AG08396 (cell line): ENCODE measurements at regions not wholly inside any gene's neighbourhood (a gene's known extent, or its start where the extent isn't known, plus 50 kb on each side); places are given as distances from the start of the nearest gene placed in this dataset.

ENCODE experiments used
- DNase-seq: peaks from one replicate; pipeline ENCODE4 v3.0.0; 2012; ENCODE audit warnings: low spot score, mixed read lengths

DNA sequence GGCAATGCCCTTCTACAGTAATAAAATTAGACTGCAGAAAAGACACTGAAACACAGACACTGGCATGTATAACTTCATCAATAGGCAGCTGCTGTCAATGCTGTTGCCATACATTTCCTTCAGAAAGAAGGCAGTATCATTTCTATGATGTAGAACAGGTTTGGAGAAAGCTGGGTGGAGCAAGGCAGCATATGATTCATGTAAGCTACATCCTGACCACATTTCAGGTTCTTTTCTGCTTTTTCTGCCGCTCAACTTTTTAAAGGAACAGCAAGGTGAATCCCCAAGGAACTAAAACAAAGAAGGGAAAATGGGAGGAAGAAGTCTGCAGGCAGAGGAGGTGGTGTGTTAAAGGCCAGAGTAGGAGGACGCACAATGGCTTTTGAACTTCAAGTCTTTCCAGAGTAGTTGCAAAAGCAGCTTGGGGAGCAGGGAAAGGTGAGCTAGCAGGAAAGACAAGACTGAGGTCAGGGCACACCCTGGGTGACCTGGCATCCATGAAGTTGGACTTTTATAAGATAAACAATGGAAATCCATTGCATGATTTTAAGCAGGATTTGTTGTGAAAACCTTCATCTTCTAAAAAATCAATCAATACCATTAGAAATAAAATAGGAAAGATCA is 142.1 kb downstream of the MED10 start:
- DNase-seq: no peak

DNA sequence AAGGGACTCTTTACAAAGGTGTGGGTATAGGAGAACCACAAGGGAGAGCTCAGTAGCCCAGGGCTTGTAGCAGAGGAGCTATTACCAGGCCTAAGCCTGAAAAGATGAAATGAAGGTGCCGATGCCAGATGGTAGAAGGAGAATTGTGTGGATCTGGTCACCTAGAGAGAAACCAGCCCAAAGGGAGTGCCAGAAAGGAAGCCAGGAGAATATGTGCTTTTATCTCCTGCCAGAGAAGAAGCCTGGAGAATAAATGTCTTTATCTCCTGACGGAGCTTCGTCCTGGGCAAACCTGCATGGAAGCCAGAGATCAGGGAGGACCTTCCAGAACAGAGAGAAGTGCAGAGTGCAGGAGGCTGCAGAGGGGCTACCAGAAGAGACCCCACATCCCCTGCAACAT is 142.6 kb downstream of the MED10 start:
- no peak for DNase-seq

GRCh38 chr5:6228257-6229250 is 149.8 kb downstream of the MED10 start:
- DNase-seq: no peak

GRCh38 chr5:6225121-6225607 is 153.2 kb downstream of the MED10 start:
- no peak for DNase-seq

GRCh38 chr5:6224406-6224805 is 153.9 kb downstream of the MED10 start:
- no peak for DNase-seq

GRCh38 chr5:6222899-6223298 is 155.4 kb downstream of the MED10 start:
- no peak for DNase-seq

DNA sequence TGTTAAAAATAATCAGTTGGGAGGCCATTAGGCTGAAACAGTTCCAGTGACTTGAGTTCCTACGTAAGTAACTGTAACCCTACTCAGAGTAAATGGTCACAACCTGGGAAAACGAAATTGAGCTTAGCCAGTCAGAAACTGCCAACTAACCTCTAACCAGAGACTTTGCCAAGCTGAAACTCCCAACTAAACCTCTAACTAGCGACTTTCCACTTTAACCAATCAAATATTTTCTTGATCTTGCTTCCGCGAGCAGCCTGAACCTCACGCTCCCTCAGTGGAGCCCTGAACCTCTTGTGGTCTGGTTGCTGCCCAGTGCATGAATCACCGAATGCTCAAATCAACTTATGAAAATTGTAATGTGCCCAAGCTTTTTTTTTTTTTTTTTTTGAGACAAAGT is 156.2 kb downstream of the MED10 start:
- DNase-seq: no peak

DNA sequence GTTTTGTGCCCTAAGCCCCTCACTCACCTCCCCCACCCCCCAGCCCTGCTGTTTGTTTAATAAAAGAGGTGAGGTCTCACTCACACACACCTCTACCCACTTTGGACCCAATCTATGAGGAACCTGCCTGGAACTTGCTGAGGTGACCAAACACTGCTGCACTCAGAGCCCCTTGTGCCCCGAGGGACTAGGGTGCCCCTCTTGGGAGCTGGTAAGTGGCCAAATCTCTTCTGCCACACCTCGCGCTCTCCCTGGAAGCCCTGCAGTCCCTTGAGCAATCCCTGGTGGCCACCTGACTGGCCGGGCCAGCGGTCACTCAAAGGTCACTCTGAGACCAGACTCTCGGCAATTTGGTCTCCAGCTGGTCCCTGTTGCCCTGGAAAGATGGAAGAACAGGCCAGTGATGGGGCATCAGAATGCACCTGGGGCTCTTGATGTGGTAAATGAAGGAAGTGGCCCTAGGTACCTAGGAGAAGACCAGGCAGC is 157.2 kb downstream of the MED10 start:
- DNase-seq: no peak

DNA sequence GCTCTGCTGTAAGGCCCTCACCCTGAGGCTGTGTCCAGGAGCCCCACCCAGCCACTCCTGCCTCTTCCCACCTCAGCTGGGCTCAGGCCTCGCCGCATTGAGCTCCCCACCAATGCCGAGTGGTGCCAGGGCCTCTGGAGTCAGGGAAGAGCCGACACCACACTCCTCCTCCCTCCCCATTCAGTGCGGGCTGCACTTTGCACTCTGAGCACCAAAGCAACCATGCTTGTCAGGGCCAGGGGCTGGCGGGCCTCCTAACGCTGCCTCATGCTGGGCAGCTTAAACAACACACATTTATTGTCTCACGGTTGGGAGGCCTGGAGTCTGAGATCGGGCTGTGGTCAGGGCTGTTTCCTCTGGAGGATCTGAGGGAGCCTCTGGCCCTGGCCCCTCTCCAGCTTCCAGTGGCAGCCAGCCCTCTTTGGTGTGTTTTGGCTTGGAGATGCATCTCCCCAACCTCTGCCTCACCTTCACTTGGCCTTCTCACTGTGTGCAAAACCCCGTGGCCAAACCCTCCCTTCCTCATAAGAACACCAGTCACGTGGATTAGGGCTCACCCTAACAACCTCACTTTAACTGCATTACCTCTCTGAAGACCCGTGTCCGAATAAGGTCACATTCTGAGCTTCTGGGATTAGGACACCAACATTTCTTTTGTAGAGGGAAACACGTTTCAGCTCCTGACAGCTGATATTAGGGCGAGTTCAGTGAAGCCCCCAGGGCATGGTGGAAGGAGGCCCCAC is 157.8 kb downstream of the MED10 start:
- no peak for DNase-seq

DNA sequence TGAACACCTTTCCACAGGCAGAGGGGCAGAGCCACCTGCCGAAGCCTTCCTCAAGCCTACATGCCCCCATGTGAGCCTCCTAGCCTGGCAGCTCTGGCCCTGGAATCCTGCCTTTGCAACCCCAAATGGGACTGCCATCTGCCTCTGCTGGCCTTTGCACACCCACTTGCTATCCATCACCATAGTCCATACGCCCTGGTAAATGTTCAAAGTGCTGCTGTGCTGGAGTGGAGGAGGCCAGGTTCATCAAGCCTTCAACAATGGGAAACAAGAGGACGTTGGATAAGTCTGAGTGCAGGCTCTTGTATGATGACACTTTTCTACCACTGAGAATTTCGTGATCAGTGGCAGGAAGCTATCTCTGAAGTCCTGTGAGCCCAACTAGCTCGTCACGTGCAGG is 159.8 kb downstream of the MED10 start:
- no peak for DNase-seq

- no peak for DNase-seq
Measured at GRCh38 chr5:6218116-6218515, 160.2 kb downstream of the MED10 start.

GRCh38 chr5:6216471-6217075 is 161.8 kb downstream of the MED10 start:
- DNase-seq: no peak

DNA sequence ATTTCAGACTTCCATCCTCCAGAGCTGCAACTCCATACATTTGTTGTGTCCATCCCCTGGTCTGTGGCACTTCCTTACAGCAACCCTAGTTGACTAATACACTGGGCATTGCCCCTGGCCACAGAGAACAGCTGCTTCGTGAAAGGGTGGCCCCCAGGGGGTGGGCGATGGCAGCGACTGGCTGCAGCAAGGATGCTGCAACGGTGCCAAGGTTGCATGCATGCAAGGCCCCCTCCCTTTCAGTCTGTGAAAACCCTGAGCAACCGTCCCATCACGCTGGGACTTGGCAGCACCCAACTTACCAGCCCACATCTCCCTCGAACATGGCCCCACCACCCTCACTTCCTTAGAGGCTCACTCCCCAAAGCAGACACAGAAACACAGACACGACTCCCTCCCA is 162.5 kb downstream of the MED10 start:
- no peak for DNase-seq

- no peak for DNase-seq
Measured at GRCh38 chr5:6212244-6212643, 166.1 kb downstream of the MED10 start.

GRCh38 chr5:6206501-6206900 is 171.8 kb downstream of the MED10 start:
- no peak for DNase-seq

DNA sequence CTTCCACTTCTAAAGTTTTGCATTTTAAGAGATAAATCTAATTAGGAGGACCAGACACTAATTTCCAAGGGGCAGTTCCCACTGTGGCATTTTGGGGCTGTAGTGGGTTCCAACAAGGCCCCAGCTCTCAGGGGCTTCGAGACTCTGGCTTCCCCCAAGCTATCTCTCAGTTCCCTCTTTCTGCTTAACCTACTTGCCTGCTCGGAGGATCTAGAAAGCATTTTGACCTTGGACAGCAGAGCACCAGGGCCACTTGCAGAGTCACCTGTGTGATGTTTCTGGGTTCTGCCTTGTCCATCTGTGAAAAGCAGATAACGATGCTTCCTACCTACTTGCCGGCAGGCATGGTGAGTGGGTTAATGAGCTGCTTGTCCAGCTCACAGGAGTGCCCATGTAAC is 175.4 kb downstream of the MED10 start:
- no peak for DNase-seq

- no peak for DNase-seq
Measured at GRCh38 chr5:6202149-6202967, 176.0 kb downstream of the MED10 start.

DNA sequence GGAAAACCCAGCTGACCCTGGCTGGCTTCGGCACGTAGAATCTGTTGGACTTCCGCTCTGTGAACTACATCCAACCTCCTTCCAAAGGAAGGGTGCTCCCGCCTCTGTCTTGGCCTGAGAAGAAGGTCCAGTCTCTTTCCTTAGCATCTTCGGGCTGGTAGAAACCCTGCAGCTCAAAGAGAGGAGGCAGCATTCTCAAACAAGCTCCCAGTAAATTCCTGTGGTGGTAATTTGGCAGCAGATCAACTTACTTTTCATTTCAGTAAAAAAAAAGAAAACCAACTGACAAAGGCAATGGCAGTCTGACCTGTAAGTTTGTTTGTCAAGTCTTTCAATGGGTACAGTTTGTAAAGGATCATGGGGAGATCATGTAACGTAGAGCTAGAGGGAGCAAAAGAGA is 176.7 kb downstream of the MED10 start:
- DNase-seq: no peak

DNA sequence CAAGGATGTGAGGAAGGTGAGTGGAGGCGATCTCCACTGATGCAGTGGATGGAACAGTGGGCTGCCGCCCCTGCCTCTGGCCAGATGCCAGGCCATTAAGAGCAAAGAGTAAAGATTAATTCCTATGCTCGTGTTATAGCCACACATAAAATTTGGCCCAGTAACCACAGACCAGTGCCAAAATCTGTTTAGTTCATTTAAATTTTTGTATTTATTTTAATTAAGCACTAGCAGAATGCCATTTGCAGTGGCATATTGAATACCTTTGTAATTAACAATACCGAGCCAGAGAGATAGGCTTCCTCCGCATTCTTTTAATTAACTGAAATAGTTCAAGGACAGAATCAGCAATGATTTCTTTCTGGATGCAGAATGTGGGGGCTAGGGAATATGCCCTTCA is 179.8 kb downstream of the MED10 start:
- DNase-seq: no peak

- DNase-seq: no peak
Measured at GRCh38 chr5:6197427-6197826, 180.9 kb downstream of the MED10 start.

DNA sequence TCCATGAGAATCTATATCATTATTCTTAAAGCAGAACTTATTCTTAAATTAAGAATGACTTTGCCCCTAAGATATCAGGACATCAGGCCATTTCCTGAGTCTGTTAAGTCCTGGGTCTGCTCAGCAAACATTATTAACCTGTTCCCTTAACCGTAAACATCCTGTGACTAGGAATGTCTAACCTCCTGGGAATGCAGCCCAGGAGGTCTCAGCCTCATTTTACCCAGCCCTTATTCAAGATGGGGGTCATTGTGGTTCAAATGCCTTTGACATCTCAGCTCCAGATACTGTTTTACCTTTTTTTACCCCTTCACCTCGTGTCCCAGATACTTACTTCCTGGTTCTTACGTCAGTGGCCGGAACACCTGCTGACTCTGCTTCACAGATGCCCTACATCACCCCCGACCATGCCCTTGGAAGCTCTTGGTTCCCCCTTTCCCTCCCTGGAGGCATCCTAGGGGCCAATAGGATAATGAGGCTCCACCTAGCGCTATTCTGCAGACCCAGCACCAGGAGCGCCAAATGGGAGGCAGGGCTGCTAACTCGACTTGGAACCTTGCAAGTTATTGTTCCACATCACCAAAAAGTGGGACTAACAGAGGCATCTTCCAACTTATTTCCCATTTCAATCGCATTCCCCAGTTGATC is 182.5 kb downstream of the MED10 start:
- DNase-seq: no peak
